ENCODE measurements at regions not wholly inside any gene's neighbourhood (a gene's known extent, or its start where the extent isn't known, plus 50 kb on each side); places are given as distances from the start of the nearest gene placed in this dataset.

- no peak for FAIRE-seq
- no peak for TF ChIP-seq CTCF (IDR thresholded peaks at IDR 0.05; ENCODE audit: insufficient read depth, low read depth, low read length)
- TF ChIP-seq EZH2 (IDR thresholded peaks at IDR 0.05; ENCODE audit: insufficient read depth, low read length) = no peak
- H3K36me3 ChIP-seq (ENCODE audit: insufficient read depth, low read length) = no peaks in the 10 kb centered on the region
- no peak overlapping the region for H3K27ac ChIP-seq (ENCODE audit: low read depth, low read length)
- Mint-ChIP-seq H3K36me3 (ENCODE audit: low read depth, unreplicated experiment) (no peaks in the 10 kb centered on the region), H3K9me3 (ENCODE audit: unreplicated experiment) (peaks cover 5% of the 10 kb centered on the region), H3K4me1 (ENCODE audit: low read depth, unreplicated experiment) (peaks cover 1% of the 10 kb centered on the region), H3K27me3 (ENCODE audit: low read depth, unreplicated experiment) (peaks cover 14% of the 10 kb centered on the region), H3K4me3 (ENCODE audit: unreplicated experiment) (no peak overlapping the region), H3K27ac (ENCODE audit: unreplicated experiment) (no peak overlapping the region)
- no peak overlapping the region for H2AFZ ChIP-seq (ENCODE audit: low read depth, low read length)
- H3K27me3 ChIP-seq (ENCODE audit: insufficient read depth, low read length) = no peaks in the 10 kb centered on the region
- H3K4me3 ChIP-seq (ENCODE audit: insufficient read depth, low read depth, low read length) = no peak overlapping the region
- DNase-seq (ENCODE audit: low read depth) = no peak
- no peaks in the 10 kb centered on the region for H3K79me2 ChIP-seq (ENCODE audit: insufficient read depth, low read length)
- no peaks in the 10 kb centered on the region for H4K20me1 ChIP-seq (ENCODE audit: insufficient read depth, low read length)
- no peaks in the 10 kb centered on the region for H3K4me1 ChIP-seq (ENCODE audit: insufficient read depth, low read length)
- H3K4me2 ChIP-seq (ENCODE audit: low read length) = no peak overlapping the region
- no peak overlapping the region for H3K9ac ChIP-seq (ENCODE audit: low read length)
- H3K9me3 ChIP-seq (ENCODE audit: insufficient read depth, low read depth, low read length) = no peaks in the 10 kb centered on the region
These were observed 296.1 kb upstream of the FZD8 start for GRCh38 chr10:35938160-35938559.

GRCh38 chr10:35937546-35937945 is 295.4 kb upstream of the FZD8 start:
- no peak overlapping the region for H3K4me3 ChIP-seq (ENCODE audit: insufficient read depth, low read depth, low read length)
- no peak overlapping the region for H3K4me2 ChIP-seq (ENCODE audit: low read length)
- FAIRE-seq = no peak
- no peak for TF ChIP-seq CTCF (IDR thresholded peaks at IDR 0.05; ENCODE audit: insufficient read depth, low read depth, low read length)
- TF ChIP-seq EZH2 (IDR thresholded peaks at IDR 0.05; ENCODE audit: insufficient read depth, low read length) = no peak
- Mint-ChIP-seq H3K36me3 (ENCODE audit: low read depth, unreplicated experiment) (no peaks in the 10 kb centered on the region), H3K4me3 (ENCODE audit: unreplicated experiment) (no peak overlapping the region), H3K27me3 (ENCODE audit: low read depth, unreplicated experiment) (peaks cover 14% of the 10 kb centered on the region), H3K9me3 (ENCODE audit: unreplicated experiment) (peaks cover 5% of the 10 kb centered on the region), H3K27ac (ENCODE audit: unreplicated experiment) (no peak overlapping the region), H3K4me1 (ENCODE audit: low read depth, unreplicated experiment) (peaks cover 1% of the 10 kb centered on the region)
- no peak overlapping the region for H2AFZ ChIP-seq (ENCODE audit: low read depth, low read length)
- H3K9ac ChIP-seq (ENCODE audit: low read length) = no peak overlapping the region
- H3K27ac ChIP-seq (ENCODE audit: low read depth, low read length) = no peak overlapping the region
- no peaks in the 10 kb centered on the region for H3K27me3 ChIP-seq (ENCODE audit: insufficient read depth, low read length)
- H3K9me3 ChIP-seq (ENCODE audit: insufficient read depth, low read depth, low read length) = no peaks in the 10 kb centered on the region
- DNase-seq (ENCODE audit: low read depth) = no peak
- H3K36me3 ChIP-seq (ENCODE audit: insufficient read depth, low read length) = no peaks in the 10 kb centered on the region
- H3K79me2 ChIP-seq (ENCODE audit: insufficient read depth, low read length) = no peaks in the 10 kb centered on the region
- no peaks in the 10 kb centered on the region for H3K4me1 ChIP-seq (ENCODE audit: insufficient read depth, low read length)
- no peaks in the 10 kb centered on the region for H4K20me1 ChIP-seq (ENCODE audit: insufficient read depth, low read length)

- Histone ChIP-seq H3K9ac (ENCODE audit: low read length) (no peak overlapping the region), H3K27ac (ENCODE audit: low read depth, low read length) (no peak overlapping the region), H3K9me3 (ENCODE audit: insufficient read depth, low read depth, low read length) (no peaks in the 10 kb centered on the region), H4K20me1 (ENCODE audit: insufficient read depth, low read length) (no peaks in the 10 kb centered on the region), H3K4me2 (ENCODE audit: low read length) (no peak overlapping the region), H3K27me3 (ENCODE audit: insufficient read depth, low read length) (no peaks in the 10 kb centered on the region), H2AFZ (ENCODE audit: low read depth, low read length) (no peak overlapping the region), H3K4me1 (ENCODE audit: insufficient read depth, low read length) (no peaks in the 10 kb centered on the region), H3K4me3 (ENCODE audit: insufficient read depth, low read depth, low read length) (no peak overlapping the region), H3K79me2 (ENCODE audit: insufficient read depth, low read length) (no peaks in the 10 kb centered on the region), H3K36me3 (ENCODE audit: insufficient read depth, low read length) (no peaks in the 10 kb centered on the region)
- Mint-ChIP-seq H3K27ac (ENCODE audit: unreplicated experiment) (no peak overlapping the region), H3K9me3 (ENCODE audit: unreplicated experiment) (peaks cover 5% of the 10 kb centered on the region), H3K36me3 (ENCODE audit: low read depth, unreplicated experiment) (no peaks in the 10 kb centered on the region), H3K4me1 (ENCODE audit: low read depth, unreplicated experiment) (no peaks in the 10 kb centered on the region), H3K4me3 (ENCODE audit: unreplicated experiment) (no peak overlapping the region), H3K27me3 (ENCODE audit: low read depth, unreplicated experiment) (peaks cover 10% of the 10 kb centered on the region)
- DNase-seq (ENCODE audit: low read depth) = no peak
- no peak for FAIRE-seq
- TF ChIP-seq CTCF (IDR thresholded peaks at IDR 0.05; ENCODE audit: insufficient read depth, low read depth, low read length) = no peak
- no peak for TF ChIP-seq EZH2 (IDR thresholded peaks at IDR 0.05; ENCODE audit: insufficient read depth, low read length)
These were observed 292.5 kb upstream of the FZD8 start for GRCh38 chr10:35934642-35934995.

Data from astrocyte (in vitro differentiated cells and primary cell).